SK-N-SH (cell line): ENCODE measurements at regions not wholly inside any gene's neighbourhood (a gene's known extent, or its start where the extent isn't known, plus 50 kb on each side); places are given as distances from the start of the nearest gene placed in this dataset.
A peak's percentile ranks its signal among the peaks of the same experiment; 100 is the strongest.

Source experiments
- CTCF ChIA-PET: fragments of 300-600, 350-600 bp; formaldehyde crosslinking; extraction: SDS; loops from one replicate; lab custom pipeline; 2021; lab: Yijun Ruan, JAX
- POLR2A ChIA-PET: fragments of 350-600 bp; sonication (Branson Sonifier 250); formaldehyde crosslinking; extraction: SDS; loops from one replicate; lab custom pipeline; 2020; ENCODE audit warnings: antibody characterized with exemption, inconsistent platforms; lab: Yijun Ruan, JAX
- DNase-seq: peaks from one replicate; pipeline ENCODE4 v3.0.0; 2012
- H2AFZ ChIP-seq: fragments of 200-600 bp; sonication (generic); 2 replicates; pipeline ENCODE4 v1.8.1; 2016; ENCODE audit warnings: antibody characterized with exemption, mild to moderate bottlenecking, low read depth
- H3F3A ChIP-seq: fragments of 200-600 bp; sonication (generic); replicated peaks from 2 replicates; pipeline ENCODE3; 2016; ENCODE audit warnings: antibody characterized with exemption, mild to moderate bottlenecking; ENCODE audit not compliant: insufficient read depth
- H3K27ac ChIP-seq, 2 experiments: fragments of 200-500 bp in 1 of 2; fragments of 200-600 bp in 1 of 2; sonication (Bioruptor generic) in 1 of 2; sonication (generic), shearing (Covaris generic) in 1 of 2; 2 replicates each; pipeline versions ENCODE4 v1.5.1 to v1.6.1; 2014 to 2016; ENCODE audit warnings: low read depth in 2 of 2, inconsistent platforms in 1 of 2, low read length in 1 of 2, mild to moderate bottlenecking in 1 of 2, mixed read lengths in 1 of 2
- H3K27me3 ChIP-seq: fragments of 200-600 bp; sonication (generic), shearing (Covaris generic); 2 replicates; pipeline ENCODE4 v1.6.1; 2016; ENCODE audit warnings: mixed run types; ENCODE audit not compliant: insufficient read depth
- H3K36me3 ChIP-seq, 2 experiments: fragments of 200-500 bp in 1 of 2; fragments of 200-600 bp in 1 of 2; sonication (Bioruptor generic) in 1 of 2; sonication (generic) in 1 of 2; replicated peaks in 1 of 2; 2 replicates each; pipeline versions ENCODE3 to v1.5.1; 2014 to 2016; ENCODE audit warnings: low read length in 1 of 2, mild to moderate bottlenecking in 1 of 2; ENCODE audit not compliant: insufficient read depth in 2 of 2, control insufficient read depth in 1 of 2
- H3K4me1 ChIP-seq, 2 experiments: fragments of 200-500 bp in 1 of 2; fragments of 200-600 bp in 1 of 2; sonication (Bioruptor generic) in 1 of 2; sonication (generic), shearing (Covaris generic) in 1 of 2; 2 replicates each; pipeline versions ENCODE4 v1.5.1 to v1.6.1; 2014 to 2016; ENCODE audit warnings: low read depth in 1 of 2, low read length in 1 of 2, mixed run types in 1 of 2; ENCODE audit not compliant: insufficient read depth in 2 of 2, control insufficient read depth in 1 of 2
- H3K4me2 ChIP-seq: fragments of 200-600 bp; sonication (generic), shearing (Covaris generic); 2 replicates; pipeline ENCODE4 v1.6.1; 2017; ENCODE audit warnings: mixed run types
- H3K4me3 ChIP-seq, 2 experiments: fragments of 200-500 bp in 1 of 2; fragments of 200-600 bp in 1 of 2; sonication (Bioruptor generic) in 1 of 2; sonication (generic), shearing (Covaris generic) in 1 of 2; 2 replicates each; pipeline versions ENCODE4 v1.5.1 to v1.8.1; 2014 to 2016; ENCODE audit warnings: low read depth in 2 of 2, inconsistent platforms in 1 of 2, low read length in 1 of 2, mild to moderate bottlenecking in 1 of 2, mixed read lengths in 1 of 2, moderate library complexity in 1 of 2
- H3K79me2 ChIP-seq: fragments of 200-600 bp; sonication (generic); 2 replicates; pipeline ENCODE4 v1.8.1; 2017; ENCODE audit warnings: mild to moderate bottlenecking; ENCODE audit not compliant: insufficient read depth
- H3K9ac ChIP-seq: fragments of 200-600 bp; sonication (generic); 2 replicates; pipeline ENCODE4 v1.6.1; 2017; ENCODE audit warnings: mixed run types
- H3K9me2 ChIP-seq: fragments of 200-600 bp; sonication (generic); 2 replicates; pipeline ENCODE4 v1.6.1; 2017; ENCODE audit warnings: mixed run types
- H3K9me3 ChIP-seq: fragments of 200-600 bp; sonication (generic); 2 replicates; pipeline ENCODE4 v1.6.1; 2017; ENCODE audit warnings: mixed run types, mild to moderate bottlenecking, moderate library complexity
- H4K20me1 ChIP-seq: fragments of 200-600 bp; sonication (generic); 2 replicates; pipeline ENCODE4 v1.6.1; 2017; ENCODE audit warnings: mild to moderate bottlenecking, mixed run types; ENCODE audit not compliant: insufficient read depth
- CHD2 ChIP-seq: fragments of 150-350 bp; IDR thresholded peaks from 2 replicates; pipeline ENCODE4 v1.6.1; 2018; ENCODE audit warnings: low read length; ENCODE audit not compliant: partially characterized antibody
- EZH2phosphoT487 ChIP-seq: fragments of 200-600 bp; sonication (generic); IDR thresholded peaks from 2 replicates; pipeline ENCODE4 v1.6.1; 2017; ENCODE audit warnings: low read depth, mixed run types, mild to moderate bottlenecking, antibody characterized with exemption, moderate library complexity, borderline replicate concordance
- FOSL2 ChIP-seq: IDR thresholded peaks from 2 replicates; pipeline ENCODE4 v1.4.0; 2012; ENCODE audit warnings: low read depth, mild to moderate bottlenecking, moderate library complexity, borderline replicate concordance
- FOXM1 ChIP-seq: IDR thresholded peaks from 2 replicates; pipeline ENCODE4 v1.4.0; 2012; ENCODE audit warnings: low read depth, mild to moderate bottlenecking
- GABPA ChIP-seq: IDR thresholded peaks from 2 replicates; pipeline ENCODE4 v1.4.0; 2012; ENCODE audit warnings: low read depth, mild to moderate bottlenecking
- JUND ChIP-seq: IDR thresholded peaks from 2 replicates; pipeline ENCODE4 v1.4.0; 2012
- MEF2A ChIP-seq: IDR thresholded peaks from 2 replicates; pipeline ENCODE4 v1.4.0; 2012; ENCODE audit warnings: low read depth, borderline replicate concordance
- NFIC ChIP-seq: IDR thresholded peaks from 2 replicates; pipeline ENCODE4 v1.4.0; 2012; ENCODE audit warnings: borderline replicate concordance
- POLR2AphosphoS5 ChIP-seq: IDR thresholded peaks from 2 replicates; pipeline ENCODE4 v1.6.1; 2012; ENCODE audit warnings: low read depth, low read length
- RAD21 ChIP-seq: IDR thresholded peaks from 2 replicates; pipeline ENCODE4 v1.6.1; 2012; ENCODE audit warnings: mild to moderate bottlenecking, low read length
- RCOR1 ChIP-seq: fragments of 150-350 bp; IDR thresholded peaks from 2 replicates; pipeline ENCODE4 v1.6.1; 2017; ENCODE audit warnings: antibody characterized with exemption, low read length
- RFX5 ChIP-seq: IDR thresholded peaks from 2 replicates; pipeline ENCODE4 v1.6.1; 2012; ENCODE audit warnings: mild to moderate bottlenecking, improper control_type of control experiment, low read length
- RXRA ChIP-seq: IDR thresholded peaks from 2 replicates; pipeline ENCODE4 v1.4.0; 2012; ENCODE audit warnings: low read depth, mild to moderate bottlenecking, borderline replicate concordance
- SMC3 ChIP-seq: IDR thresholded peaks from 2 replicates; pipeline ENCODE4 v1.6.1; 2012; ENCODE audit warnings: low read depth, low read length, improper control_type of control experiment
- TAF1 ChIP-seq: IDR thresholded peaks from 2 replicates; pipeline ENCODE4 v1.6.1; 2012; ENCODE audit warnings: low read depth, mild to moderate bottlenecking, low read length, moderate library complexity, borderline replicate concordance
- TEAD4 ChIP-seq: IDR thresholded peaks from 2 replicates; pipeline ENCODE4 v1.4.0; 2012; ENCODE audit warnings: mild to moderate bottlenecking, borderline replicate concordance; ENCODE audit not compliant: insufficient read depth
- USF1 ChIP-seq: IDR thresholded peaks from 2 replicates; pipeline ENCODE4 v1.4.0; 2012; ENCODE audit warnings: low read depth, borderline replicate concordance
- YY1 ChIP-seq: IDR thresholded peaks from 2 replicates; pipeline ENCODE4 v1.4.0; 2012; ENCODE audit warnings: low read depth, mild to moderate bottlenecking
- WGBS: methylation state at CpG from one replicate; pipeline ENCODE4 v1.1.6; 2017; ENCODE audit warnings: low lambda C conversion rate; 5-methylcytosine and 5-hydroxymethylcytosine counted together

- CTCF ChIA-PET: interaction anchor here (1.1 to 2.6 kb wide), 4 partner anchors 11 to 169 kb away, joined by 3 to 7 read pairs (median 6); no protein-coding TSS in a partner anchor
- POLR2A ChIA-PET: no interaction called here
Observed at GRCh38 chr10:130358981-130359650, 222.9 kb downstream of the GLRX3 start.

GRCh38 chr10:130359711-130360110, 223.5 kb downstream of the GLRX3 start:
- ChIA-PET POLR2A (no interaction called here), CTCF (interaction anchor here (1.1 to 2.6 kb wide), 3 partner anchors 10 to 169 kb away, joined by 3 to 7 read pairs (median 6); no protein-coding TSS in a partner anchor)
- H3K9me3 ChIP-seq: no peaks in the 10 kb centered on the region
- no peaks in the 10 kb centered on the region for H3K27me3 ChIP-seq
- no peak overlapping the region for H3K4me2 ChIP-seq
- H3K9me2 ChIP-seq: no peaks in the 10 kb centered on the region
- no peaks in the 10 kb centered on the region for H3F3A ChIP-seq
- no peaks in the 10 kb centered on the region for H3K36me3 ChIP-seq
- H4K20me1 ChIP-seq: no peaks in the 10 kb centered on the region
- WGBS: 68% methylated on average over 6 of the region's 12 CpGs
- H3K4me3 ChIP-seq: no peak overlapping the region
- H3K27ac ChIP-seq: no peak overlapping the region
- H3K4me1 ChIP-seq: peaks cover 0 to 47% of the 10 kb centered on the region in 2 experiments; a peak in 2 of 4 replicates
- DNase-seq: no peak
- no peak overlapping the region for H2AFZ ChIP-seq
- H3K9ac ChIP-seq: no peak overlapping the region
- H3K79me2 ChIP-seq: no peaks in the 10 kb centered on the region
- no peak for TF ChIP-seq RCOR1
- TF ChIP-seq USF1: no peak
- no peak for TF ChIP-seq FOXM1
- no peak for TF ChIP-seq EZH2phosphoT487

More at GRCh38 chr10:130358981-130359650, 222.9 kb downstream of the GLRX3 start:
- WGBS: 40% methylated on average over 22 of the region's 23 CpGs
- H3K9me3 ChIP-seq: no peaks in the 10 kb centered on the region
- no peaks in the 10 kb centered on the region for H3K36me3 ChIP-seq
- peak; percentile 56 for DNase-seq
- no peaks in the 10 kb centered on the region for H3K27me3 ChIP-seq
- H3K9me2 ChIP-seq: no peaks in the 10 kb centered on the region
- H3K27ac ChIP-seq: no peak overlapping the region
- no peak for TF ChIP-seq FOSL2
- no peak for TF ChIP-seq GABPA
- TF ChIP-seq SMC3: no peak
- no peak for TF ChIP-seq YY1
- TF ChIP-seq CHD2: no peak
- TF ChIP-seq MEF2A: no peak
- no peak for TF ChIP-seq TAF1
- TF ChIP-seq RXRA: no peak
- no peak for TF ChIP-seq RAD21
- TF ChIP-seq RCOR1: no peak
- TF ChIP-seq RFX5: no peak
- TF ChIP-seq NFIC: no peak
- TF ChIP-seq POLR2AphosphoS5: no peak
- TF ChIP-seq JUND: no peak
- TF ChIP-seq TEAD4: no peak
- TF ChIP-seq, all 33 proteins: peak for 0
- H3K9ac ChIP-seq: no peak overlapping the region
- H4K20me1 ChIP-seq: no peaks in the 10 kb centered on the region
- no peak overlapping the region for H2AFZ ChIP-seq
- H3K4me3 ChIP-seq: no peak overlapping the region
- H3K4me2 ChIP-seq: no peak overlapping the region
- no peaks in the 10 kb centered on the region for H3K79me2 ChIP-seq
- peaks cover 0 to 47% of the 10 kb centered on the region in 2 experiments; a peak in 2 of 4 replicates for H3K4me1 ChIP-seq
- H3F3A ChIP-seq: no peaks in the 10 kb centered on the region
